ENCODE measurements at regions not wholly inside any gene's neighbourhood (a gene's known extent, or its start where the extent isn't known, plus 50 kb on each side); places are given as distances from the start of the nearest gene placed in this dataset.

GRCh38 chr15:39391230-39391629 lies 189.6 kb upstream of the THBS1 start:
- DNase-seq (ENCODE audit: low spot score), result no peak

DNA sequence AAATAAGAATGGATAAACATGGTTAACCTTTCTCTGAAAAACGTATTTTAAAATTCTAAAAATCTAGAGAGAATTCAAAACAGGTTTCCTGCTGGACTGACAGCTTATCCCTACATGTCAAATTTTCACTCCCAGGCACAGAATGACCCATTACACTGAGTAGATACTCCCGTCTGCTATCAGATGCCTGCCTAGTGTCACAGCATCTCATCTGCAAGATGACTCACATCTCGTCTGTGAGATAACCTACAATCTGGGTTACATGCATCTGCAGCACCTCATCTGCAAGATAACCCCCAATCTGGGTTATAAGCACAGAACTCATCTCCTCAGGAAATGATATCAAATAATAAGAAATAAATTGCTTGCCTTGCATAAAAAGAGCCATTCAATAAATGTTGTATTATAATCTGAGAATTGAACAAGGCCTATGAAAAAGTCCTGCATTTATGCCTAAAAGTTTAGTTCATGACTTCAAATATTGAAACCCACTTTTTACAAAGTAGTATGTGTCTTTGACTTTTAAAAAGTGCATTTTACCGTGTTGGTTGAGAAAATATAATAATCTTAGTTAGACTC lies 188.3 kb upstream of the THBS1 start:
- DNase-seq (ENCODE audit: low spot score), result no peak

DNA sequence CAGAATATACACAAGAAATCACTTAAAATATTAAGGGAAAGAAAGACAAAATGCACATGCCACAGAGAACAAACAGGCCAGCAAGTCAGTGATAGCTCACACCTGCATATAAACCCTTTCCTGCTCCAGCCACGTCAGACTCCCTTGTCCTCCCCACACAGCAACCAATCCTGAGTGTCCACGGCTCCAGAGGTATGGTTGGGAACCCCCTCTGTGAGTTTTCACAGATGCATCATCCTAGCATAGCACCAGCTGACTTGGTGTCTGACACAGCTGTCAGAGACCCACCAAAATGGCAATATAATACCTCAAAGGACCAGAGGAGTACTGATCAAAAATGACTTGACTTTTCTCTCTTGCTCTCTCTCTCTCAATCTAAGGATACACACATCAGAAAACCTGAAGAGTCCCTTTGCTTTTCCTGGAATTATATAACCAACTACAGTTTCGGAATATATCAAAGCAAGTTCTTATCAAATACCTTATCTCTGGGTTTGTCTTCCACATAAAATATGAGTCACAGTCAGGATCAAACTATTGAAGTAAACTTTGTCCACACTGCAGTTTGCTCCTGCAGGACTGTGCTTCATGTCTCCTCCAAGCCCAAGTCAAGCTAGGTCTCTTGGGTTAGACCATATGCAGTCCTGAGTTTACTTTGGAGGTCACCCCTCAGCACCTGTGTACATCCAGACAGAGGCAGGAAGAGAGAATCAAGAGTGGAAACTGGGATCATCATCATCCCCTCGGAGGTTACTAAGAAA lies 187.1 kb upstream of the THBS1 start:
- DNase-seq (ENCODE audit: low spot score), result no peak

DNA sequence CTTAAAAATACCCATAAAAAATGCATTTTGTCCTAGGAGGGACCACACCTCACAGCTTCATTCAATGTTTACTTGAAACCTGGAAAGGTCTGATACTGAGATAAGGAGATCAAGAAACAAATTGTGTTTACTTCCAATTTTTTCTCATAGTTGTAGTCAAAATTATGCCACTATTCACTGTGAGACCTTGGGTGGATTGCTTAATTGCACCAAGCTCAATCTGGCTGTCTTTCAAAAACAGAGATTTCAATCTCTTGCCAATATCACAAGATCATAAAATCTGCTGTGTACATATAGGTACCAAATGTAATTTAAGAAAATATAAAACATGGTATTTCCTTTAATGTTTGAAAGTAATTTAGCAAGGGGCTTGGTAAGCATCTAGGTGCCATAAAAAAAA lies 186.4 kb upstream of the THBS1 start:
- DNase-seq (ENCODE audit: low spot score), result no peak

DNA sequence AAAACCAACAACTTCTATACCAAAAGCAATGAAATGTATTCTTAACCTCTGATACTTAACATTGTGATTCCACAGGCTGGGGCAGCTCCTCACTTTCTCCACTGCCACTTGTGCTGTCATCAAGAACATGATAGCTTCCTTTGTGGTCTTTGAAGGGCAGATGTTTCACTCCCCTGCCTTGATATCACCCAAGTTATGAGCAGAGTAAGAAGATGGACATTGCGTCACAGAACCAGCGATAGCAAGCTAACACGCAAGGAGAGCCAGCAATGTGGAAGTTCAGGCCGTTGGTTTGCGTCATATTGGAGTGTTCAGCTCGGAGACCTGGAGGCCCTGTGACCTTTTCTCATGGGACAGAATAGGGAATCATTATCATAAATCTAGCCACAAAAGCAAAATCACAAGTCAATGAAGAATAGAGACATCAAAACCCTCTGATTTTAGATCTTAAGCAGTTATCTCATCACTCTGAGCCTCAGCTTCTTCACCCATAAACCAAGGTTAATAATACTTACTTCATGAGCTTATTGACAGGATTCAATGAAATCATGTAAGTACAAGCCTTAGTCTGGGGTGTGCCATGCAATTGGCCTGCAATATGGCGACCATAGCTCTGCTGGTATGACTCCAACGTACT lies 183.8 kb upstream of the THBS1 start:
- DNase-seq (ENCODE audit: low spot score), result no peak

DNA sequence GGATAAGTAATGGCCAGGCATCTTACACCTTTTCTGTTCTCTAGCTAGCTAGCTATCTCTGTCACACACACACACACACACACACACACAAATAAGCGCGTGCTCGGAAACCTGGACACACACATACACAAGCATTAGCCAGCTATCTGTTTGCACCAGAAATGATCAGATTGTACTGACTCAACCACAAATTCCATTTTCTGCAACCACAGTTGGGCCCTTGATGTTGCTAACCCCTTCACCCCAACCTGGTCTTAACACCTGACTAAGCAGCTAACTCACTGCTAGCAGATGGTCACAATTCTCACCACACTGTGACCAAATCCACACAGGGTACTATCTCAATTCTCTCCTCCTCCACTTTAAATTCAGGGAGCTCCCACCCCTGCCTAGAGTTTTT lies 183.0 kb upstream of the THBS1 start:
- no peak for DNase-seq (ENCODE audit: low spot score)

DNA sequence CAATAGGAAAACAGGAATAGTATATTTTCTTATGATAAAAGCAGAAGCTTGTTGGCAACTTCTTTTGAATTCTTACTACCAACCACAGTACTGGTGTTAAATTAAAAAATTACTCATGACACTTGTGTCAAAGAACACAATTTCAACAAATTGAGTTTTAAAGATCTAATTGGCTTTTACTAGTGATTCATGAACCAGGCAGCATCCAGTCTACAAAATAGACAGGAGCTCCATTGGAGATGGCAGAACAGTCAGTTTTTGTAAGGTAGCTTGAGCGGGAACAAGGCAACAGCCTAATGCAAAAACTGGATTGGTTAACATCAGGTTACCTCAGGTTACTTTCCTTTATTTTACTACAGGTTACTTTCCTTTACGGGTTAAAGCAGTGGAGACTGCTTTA lies 181.3 kb upstream of the THBS1 start:
- DNase-seq (ENCODE audit: low spot score), result no peak

DNA sequence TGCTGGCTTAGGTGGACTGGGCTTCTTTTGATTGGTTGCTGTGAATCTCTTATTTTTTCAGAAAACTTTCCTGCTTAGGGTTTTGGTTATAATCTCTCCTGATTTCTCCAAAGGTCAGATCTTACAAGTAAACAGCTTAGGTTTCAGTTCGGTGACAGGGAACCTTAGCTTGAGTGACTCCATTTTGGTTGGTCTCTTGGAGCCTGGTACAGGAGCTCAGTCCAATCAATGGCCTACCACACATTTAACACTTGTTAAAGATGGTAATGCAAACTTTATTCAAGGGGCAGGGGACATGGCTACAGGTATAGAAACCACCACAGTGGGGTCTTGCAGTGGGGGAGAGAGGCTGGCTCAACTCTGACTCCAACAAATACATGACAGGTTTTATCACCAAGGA lies 180.9 kb upstream of the THBS1 start:
- no peak for DNase-seq (ENCODE audit: low spot score)

GRCh38 chr15:39400821-39401550 lies 179.9 kb upstream of the THBS1 start:
- no peak for DNase-seq (ENCODE audit: low spot score)

GRCh38 chr15:39403640-39404117 lies 177.2 kb upstream of the THBS1 start:
- DNase-seq (ENCODE audit: low spot score), result no peak

GRCh38 chr15:39404767-39405181 lies 176.1 kb upstream of the THBS1 start:
- no peak for DNase-seq (ENCODE audit: low spot score)

DNA sequence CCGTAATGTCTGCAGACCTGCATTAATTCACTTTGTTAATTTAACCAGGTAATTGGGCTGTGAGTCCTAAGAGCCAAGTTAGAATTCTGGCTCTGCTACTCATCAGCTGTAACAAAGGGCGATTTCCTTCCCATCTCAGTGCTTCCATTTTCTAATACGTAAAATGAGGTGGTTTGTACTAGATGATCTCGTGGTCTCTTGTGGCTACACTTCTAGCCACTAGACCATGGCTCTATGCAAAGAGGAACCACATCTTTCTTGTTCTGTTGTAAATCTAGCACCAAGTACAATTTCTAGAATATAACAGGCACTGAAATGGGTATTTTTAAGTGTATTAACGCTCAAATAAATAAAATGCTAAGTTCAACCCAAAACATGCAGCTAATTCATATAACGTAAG lies 174.4 kb upstream of the THBS1 start:
- DNase-seq (ENCODE audit: low spot score), result no peak

GRCh38 chr15:39407116-39407515 lies 173.8 kb upstream of the THBS1 start:
- no peak for DNase-seq (ENCODE audit: low spot score)

- no peak for DNase-seq (ENCODE audit: low spot score)
Observed at GRCh38 chr15:39409876-39410530, 170.9 kb upstream of the THBS1 start.

DNA sequence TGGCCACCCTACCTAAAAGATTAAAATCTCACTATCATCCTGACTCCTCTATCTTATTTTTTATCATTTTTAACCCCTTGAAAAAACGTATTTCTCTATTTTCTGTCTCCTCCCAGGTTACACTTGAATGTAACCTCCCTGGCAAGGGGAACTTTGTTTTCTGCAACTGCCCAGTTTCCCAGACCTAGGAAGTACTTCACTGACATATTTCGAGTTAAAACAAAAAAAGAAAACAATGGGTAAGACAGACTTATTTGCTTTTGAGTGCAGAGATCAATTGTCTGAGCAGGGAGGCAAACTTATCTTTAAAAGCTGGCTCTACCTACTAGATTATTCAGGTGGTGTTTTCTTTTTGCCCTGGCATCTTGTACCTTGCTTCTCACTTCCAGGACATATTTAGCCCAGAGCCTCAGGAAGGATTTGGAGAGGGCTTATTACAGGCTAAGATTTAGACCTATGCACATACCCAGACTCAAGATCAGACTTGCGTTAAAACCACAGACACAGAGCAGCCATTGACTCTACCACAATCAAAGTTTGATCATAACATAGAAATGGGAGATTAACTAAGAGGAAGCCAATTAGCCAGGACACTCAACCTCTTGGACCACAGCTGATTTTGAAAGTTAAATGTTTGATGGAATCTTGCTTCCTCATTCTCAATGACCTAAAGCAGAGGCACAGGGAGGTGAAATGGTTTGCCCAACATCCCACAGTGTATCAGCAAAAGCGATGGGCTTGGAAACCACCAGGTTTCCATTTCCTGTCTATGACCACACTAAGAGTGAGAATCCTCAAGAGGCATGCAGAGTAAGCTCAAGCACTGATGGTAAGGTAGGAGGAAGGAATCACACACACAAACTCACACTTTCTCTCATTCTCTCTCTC lies 169.5 kb upstream of the THBS1 start:
- DNase-seq (ENCODE audit: low spot score), result no peak

DNA sequence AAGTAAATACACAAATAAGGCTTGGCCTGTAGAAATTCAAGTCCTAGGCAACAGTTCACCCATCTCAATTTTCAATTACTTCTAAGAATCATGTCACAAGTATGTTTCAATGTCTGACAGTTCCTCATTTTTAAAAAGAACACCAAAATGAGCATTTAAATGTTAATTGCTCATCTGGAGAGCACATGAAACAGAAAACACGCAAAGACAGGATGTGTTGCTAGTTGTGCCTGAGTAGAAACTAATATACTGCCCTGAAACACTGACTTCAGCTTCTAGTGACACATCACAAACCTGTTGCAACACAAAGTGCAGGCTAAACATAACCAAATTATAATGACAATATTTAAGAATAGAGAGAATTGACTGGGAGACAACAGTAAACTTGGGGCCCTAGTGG lies 167.3 kb upstream of the THBS1 start:
- no peak for DNase-seq (ENCODE audit: low spot score)

DNA sequence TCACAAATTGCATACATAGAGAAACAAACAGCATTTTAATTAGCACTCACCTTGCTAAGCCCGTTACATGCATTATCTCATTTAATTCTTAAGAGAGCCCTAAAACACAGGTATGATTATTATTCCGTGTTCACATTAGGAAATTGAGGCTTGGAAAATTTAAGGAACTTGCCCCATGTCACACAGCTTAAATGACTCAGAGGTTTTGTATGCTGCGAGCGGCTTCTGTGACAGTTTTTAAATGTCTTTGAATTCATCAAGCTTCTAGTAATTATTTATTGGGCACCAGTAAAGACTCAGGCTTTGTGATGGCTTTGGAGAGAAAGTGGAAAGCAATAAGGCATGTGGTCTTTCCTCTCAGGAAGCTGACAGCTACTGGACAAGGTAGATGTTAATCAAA lies 166.7 kb upstream of the THBS1 start:
- no peak for DNase-seq (ENCODE audit: low spot score)

GRCh38 chr15:39415634-39416033 lies 165.2 kb upstream of the THBS1 start:
- DNase-seq (ENCODE audit: low spot score), result no peak

DNA sequence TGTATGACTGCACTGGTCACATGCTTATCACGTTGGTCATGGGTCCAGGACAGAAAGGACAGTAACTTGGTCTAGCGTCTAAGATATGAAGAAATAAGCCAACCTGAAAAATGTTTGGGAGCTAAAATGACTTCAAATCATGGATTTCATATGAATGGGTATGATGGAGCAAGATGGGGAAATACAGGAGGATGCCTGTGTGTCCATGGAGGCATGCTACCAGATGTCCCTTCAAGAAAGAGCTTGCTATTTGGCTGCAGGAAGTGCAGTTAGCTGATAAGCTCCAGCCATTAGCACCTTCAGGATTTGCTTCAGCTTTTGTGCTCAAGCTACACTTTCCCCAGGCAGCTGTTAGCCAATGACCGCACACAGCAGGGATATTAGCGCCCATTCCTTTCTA lies 164.6 kb upstream of the THBS1 start:
- DNase-seq (ENCODE audit: low spot score), result no peak

GRCh38 chr15:39417366-39418134 lies 163.3 kb upstream of the THBS1 start:
- DNase-seq (ENCODE audit: low spot score), result no peak

Measured in ureter (tissue), 1 donor.